GM23338 (cell line): ENCODE measurements at regions not wholly inside any gene's neighbourhood (a gene's known extent, or its start where the extent isn't known, plus 50 kb on each side); places are given as distances from the start of the nearest gene placed in this dataset.

Experiments
- ATAC-seq: fragments of 200-7000 bp; cut with Tn5 transposase; 3 replicates; pipeline ENCODE4 v1.9.1; 2020
- DNase-seq: peaks from one replicate; pipeline ENCODE4 v3.0.0-alpha.2; 2015; ENCODE audit warnings: low spot score
- H2AFZ ChIP-seq: fragments of 200-600 bp; sonication (generic); 2 replicates; pipeline ENCODE4 v1.8.0; 2016; ENCODE audit warnings: antibody characterized with exemption, mild to moderate bottlenecking, moderate library complexity
- H3F3A ChIP-seq: fragments of 200-600 bp; sonication (generic); replicated peaks from 2 replicates; pipeline ENCODE4 v1.8.0; 2017; ENCODE audit warnings: antibody characterized with exemption, mixed run types, low read depth
- H3K27ac ChIP-seq: fragments of 200-600 bp; sonication (generic); 2 replicates; pipeline ENCODE4 v1.6.1; 2016; ENCODE audit warnings: low read depth
- H3K27me3 ChIP-seq: fragments of 200-600 bp; sonication (generic); 2 replicates; pipeline ENCODE4 v1.8.0; 2016; ENCODE audit warnings: mild to moderate bottlenecking, mixed run types, moderate library complexity; ENCODE audit not compliant: insufficient read depth
- H3K36me3 ChIP-seq: fragments of 200-600 bp; sonication (generic); 2 replicates; pipeline ENCODE4 v1.8.0; 2016; ENCODE audit warnings: mild to moderate bottlenecking; ENCODE audit not compliant: insufficient read depth
- H3K4me1 ChIP-seq: fragments of 200-600 bp; sonication (generic); 2 replicates; pipeline ENCODE4 v1.8.0; 2016; ENCODE audit warnings: mild to moderate bottlenecking, moderate library complexity; ENCODE audit not compliant: insufficient read depth
- H3K4me2 ChIP-seq: fragments of 200-600 bp; sonication (generic); 2 replicates; pipeline ENCODE4 v1.7.1; 2017; ENCODE audit warnings: mixed run types
- H3K4me3 ChIP-seq: fragments of 200-600 bp; sonication (generic); 2 replicates; pipeline ENCODE4 v1.6.1; 2016; ENCODE audit warnings: mixed run types
- H3K79me2 ChIP-seq: fragments of 200-600 bp; sonication (generic); replicated peaks from 2 replicates; pipeline ENCODE4 v1.8.0; 2017; ENCODE audit warnings: mild to moderate bottlenecking; ENCODE audit not compliant: insufficient read depth
- H3K9me2 ChIP-seq: fragments of 200-600 bp; sonication (generic); 2 replicates; pipeline ENCODE4 v1.8.0; 2017; ENCODE audit not compliant: insufficient read depth
- H4K20me1 ChIP-seq: fragments of 200-600 bp; sonication (generic); replicated peaks from 2 replicates; pipeline ENCODE4 v1.8.0; 2017; ENCODE audit warnings: mild to moderate bottlenecking; ENCODE audit not compliant: insufficient read depth
- H3K27ac Mint-ChIP-seq: 2 replicates; pipeline ENCODE4 v1.8.0; 2020; ENCODE audit warnings: inconsistent platforms, mild to moderate bottlenecking, moderate library complexity, mixed read lengths
- H3K27me3 Mint-ChIP-seq: 3 replicates; pipeline ENCODE4 v1.8.0; 2022; ENCODE audit warnings: low read depth, mild to moderate bottlenecking, moderate library complexity, mixed read lengths, inconsistent platforms; ENCODE audit not compliant: insufficient read depth, poor library complexity
- H3K36me3 Mint-ChIP-seq: 3 replicates; pipeline ENCODE4 v1.8.0; 2021; ENCODE audit warnings: low read depth, mild to moderate bottlenecking, inconsistent platforms, moderate library complexity, mixed read lengths
- H3K4me1 Mint-ChIP-seq: 3 replicates; pipeline ENCODE4 v1.8.0; 2020; ENCODE audit warnings: mild to moderate bottlenecking, inconsistent platforms, mixed read lengths
- H3K4me3 Mint-ChIP-seq: 3 replicates; pipeline ENCODE4 v1.8.0; 2021; ENCODE audit warnings: moderate library complexity, mild to moderate bottlenecking, inconsistent platforms, mixed read lengths
- H3K9me3 Mint-ChIP-seq: 3 replicates; pipeline ENCODE4 v1.8.0; 2020; ENCODE audit warnings: moderate library complexity, mild to moderate bottlenecking, inconsistent platforms, mixed read lengths
- CREB1 ChIP-seq: fragments of 250-450 bp; sonication (Bioruptor Pico); IDR thresholded peaks from 2 replicates; pipeline ENCODE4 v1.5.0; 2020; ENCODE audit warnings: low read depth, mild to moderate bottlenecking, moderate library complexity
- EZH2 ChIP-seq: fragments of 200-600 bp; sonication (generic); IDR thresholded peaks from one replicate; pipeline ENCODE4 v1.8.0; 2017; ENCODE audit warnings: antibody characterized with exemption, mild to moderate bottlenecking, low read depth; ENCODE audit not compliant: unreplicated experiment
- EZH2phosphoT487 ChIP-seq: fragments of 200-600 bp; sonication (generic); IDR thresholded peaks from one replicate; pipeline ENCODE4 v1.8.1; 2018; ENCODE audit warnings: antibody characterized with exemption; ENCODE audit not compliant: unreplicated experiment
- JUNB ChIP-seq: IDR thresholded peaks from one replicate; pipeline ENCODE4 v1.6.1; 2016; ENCODE audit warnings: antibody characterized with exemption; ENCODE audit not compliant: unreplicated experiment
- NANOG ChIP-seq: IDR thresholded peaks from 2 replicates; pipeline ENCODE4 v1.6.1; 2016; ENCODE audit warnings: antibody characterized with exemption, borderline replicate concordance
- POLR2AphosphoS5 ChIP-seq: IDR thresholded peaks from 2 replicates; pipeline ENCODE4 v1.6.1; 2016; ENCODE audit warnings: antibody characterized with exemption, low read depth
- STAT1 ChIP-seq: IDR thresholded peaks from one replicate; pipeline ENCODE4 v1.6.1; 2016; ENCODE audit warnings: antibody characterized with exemption; ENCODE audit not compliant: unreplicated experiment
- ZNF114 ChIP-seq: fragments of 250-450 bp; sonication (Bioruptor Pico); IDR thresholded peaks from 2 replicates; pipeline ENCODE4 v1.5.0; 2020; ENCODE audit warnings: mild to moderate bottlenecking, moderate library complexity
- ZNF331 ChIP-seq: fragments of 250-450 bp; sonication (Bioruptor Pico); IDR thresholded peaks from 2 replicates; pipeline ENCODE4 v1.5.0; 2020; ENCODE audit warnings: low read depth, mild to moderate bottlenecking, moderate library complexity
- TF ChIP-seq, protein P1 (sequence below): fragments of 250-450 bp; sonication (Bioruptor Pico); IDR thresholded peaks from 2 replicates; pipeline ENCODE4 v1.5.0; 2020; ENCODE audit warnings: mild to moderate bottlenecking, moderate library complexity
- TF ChIP-seq, protein P2 (sequence below): IDR thresholded peaks from 2 replicates; pipeline ENCODE4 v1.6.1; 2016; ENCODE audit warnings: antibody characterized with exemption
- TF ChIP-seq, protein P3 (sequence below), 2 experiments: fragments of 200-600 bp in 1 of 2; sonication (generic) in 1 of 2; conservative IDR thresholded peaks; 2 replicates each; pipeline versions ENCODE4 v1.5.1 to v1.6.1; 2016 to 2017; ENCODE audit warnings: antibody characterized with exemption in 2 of 2, low read depth in 2 of 2, mild to moderate bottlenecking in 2 of 2, moderate library complexity in 1 of 2
- TF ChIP-seq, protein P4 (sequence below): IDR thresholded peaks from one replicate; pipeline ENCODE4 v1.6.1; 2018; ENCODE audit warnings: antibody characterized with exemption; ENCODE audit not compliant: unreplicated experiment

DNA sequence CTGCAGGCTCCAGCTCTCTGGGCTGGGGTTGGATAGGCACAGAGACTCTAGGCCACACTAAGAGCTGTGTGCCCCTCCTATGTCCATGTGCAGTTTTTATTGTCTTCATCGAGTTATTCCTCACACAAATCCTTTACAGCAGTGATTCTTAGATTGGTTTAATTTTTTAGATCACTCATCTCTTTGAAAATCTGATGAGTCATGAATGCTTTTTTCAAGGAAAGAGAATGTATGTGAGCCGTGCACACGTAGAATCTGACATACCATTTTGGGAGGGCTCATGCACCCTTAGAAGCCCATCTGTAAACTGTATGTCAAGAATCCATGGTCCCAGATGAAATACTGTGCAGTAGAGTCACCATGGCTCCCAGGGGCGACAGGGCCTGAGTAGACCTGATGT lies 100.7 kb upstream of the S1PR3 start:
- no peaks in the 10 kb centered on the region for H3K79me2 ChIP-seq
- Mint-ChIP-seq H3K27ac (no peak overlapping the region), H3K4me1 (no peaks in the 10 kb centered on the region), H3K36me3 (no peaks in the 10 kb centered on the region), H3K4me3 (no peak overlapping the region), H3K27me3 (no peaks in the 10 kb centered on the region), H3K9me3 (no peaks in the 10 kb centered on the region)
- no peaks in the 10 kb centered on the region for H3K36me3 ChIP-seq
- no peak overlapping the region for H3K4me3 ChIP-seq
- no peaks in the 10 kb centered on the region for H3K4me1 ChIP-seq
- no peaks in the 10 kb centered on the region for H3K9me2 ChIP-seq
- no peaks in the 10 kb centered on the region for H3K27me3 ChIP-seq
- DNase-seq: no peak
- ATAC-seq: no peak
- H3K4me2 ChIP-seq: no peak overlapping the region
- no peak overlapping the region for H2AFZ ChIP-seq
- TF ChIP-seq CREB1 (CRISPR knock-in tag) (no peak), POLR2AphosphoS5 (no peak), ZNF331 (CRISPR knock-in tag) (no peak), NANOG (no peak), EZH2 (no peak), EZH2phosphoT487 (no peak), JUNB (no peak), STAT1 (no peak), ZNF114 (CRISPR knock-in tag) (no peak)
- TF ChIP-seq, protein P1, sequence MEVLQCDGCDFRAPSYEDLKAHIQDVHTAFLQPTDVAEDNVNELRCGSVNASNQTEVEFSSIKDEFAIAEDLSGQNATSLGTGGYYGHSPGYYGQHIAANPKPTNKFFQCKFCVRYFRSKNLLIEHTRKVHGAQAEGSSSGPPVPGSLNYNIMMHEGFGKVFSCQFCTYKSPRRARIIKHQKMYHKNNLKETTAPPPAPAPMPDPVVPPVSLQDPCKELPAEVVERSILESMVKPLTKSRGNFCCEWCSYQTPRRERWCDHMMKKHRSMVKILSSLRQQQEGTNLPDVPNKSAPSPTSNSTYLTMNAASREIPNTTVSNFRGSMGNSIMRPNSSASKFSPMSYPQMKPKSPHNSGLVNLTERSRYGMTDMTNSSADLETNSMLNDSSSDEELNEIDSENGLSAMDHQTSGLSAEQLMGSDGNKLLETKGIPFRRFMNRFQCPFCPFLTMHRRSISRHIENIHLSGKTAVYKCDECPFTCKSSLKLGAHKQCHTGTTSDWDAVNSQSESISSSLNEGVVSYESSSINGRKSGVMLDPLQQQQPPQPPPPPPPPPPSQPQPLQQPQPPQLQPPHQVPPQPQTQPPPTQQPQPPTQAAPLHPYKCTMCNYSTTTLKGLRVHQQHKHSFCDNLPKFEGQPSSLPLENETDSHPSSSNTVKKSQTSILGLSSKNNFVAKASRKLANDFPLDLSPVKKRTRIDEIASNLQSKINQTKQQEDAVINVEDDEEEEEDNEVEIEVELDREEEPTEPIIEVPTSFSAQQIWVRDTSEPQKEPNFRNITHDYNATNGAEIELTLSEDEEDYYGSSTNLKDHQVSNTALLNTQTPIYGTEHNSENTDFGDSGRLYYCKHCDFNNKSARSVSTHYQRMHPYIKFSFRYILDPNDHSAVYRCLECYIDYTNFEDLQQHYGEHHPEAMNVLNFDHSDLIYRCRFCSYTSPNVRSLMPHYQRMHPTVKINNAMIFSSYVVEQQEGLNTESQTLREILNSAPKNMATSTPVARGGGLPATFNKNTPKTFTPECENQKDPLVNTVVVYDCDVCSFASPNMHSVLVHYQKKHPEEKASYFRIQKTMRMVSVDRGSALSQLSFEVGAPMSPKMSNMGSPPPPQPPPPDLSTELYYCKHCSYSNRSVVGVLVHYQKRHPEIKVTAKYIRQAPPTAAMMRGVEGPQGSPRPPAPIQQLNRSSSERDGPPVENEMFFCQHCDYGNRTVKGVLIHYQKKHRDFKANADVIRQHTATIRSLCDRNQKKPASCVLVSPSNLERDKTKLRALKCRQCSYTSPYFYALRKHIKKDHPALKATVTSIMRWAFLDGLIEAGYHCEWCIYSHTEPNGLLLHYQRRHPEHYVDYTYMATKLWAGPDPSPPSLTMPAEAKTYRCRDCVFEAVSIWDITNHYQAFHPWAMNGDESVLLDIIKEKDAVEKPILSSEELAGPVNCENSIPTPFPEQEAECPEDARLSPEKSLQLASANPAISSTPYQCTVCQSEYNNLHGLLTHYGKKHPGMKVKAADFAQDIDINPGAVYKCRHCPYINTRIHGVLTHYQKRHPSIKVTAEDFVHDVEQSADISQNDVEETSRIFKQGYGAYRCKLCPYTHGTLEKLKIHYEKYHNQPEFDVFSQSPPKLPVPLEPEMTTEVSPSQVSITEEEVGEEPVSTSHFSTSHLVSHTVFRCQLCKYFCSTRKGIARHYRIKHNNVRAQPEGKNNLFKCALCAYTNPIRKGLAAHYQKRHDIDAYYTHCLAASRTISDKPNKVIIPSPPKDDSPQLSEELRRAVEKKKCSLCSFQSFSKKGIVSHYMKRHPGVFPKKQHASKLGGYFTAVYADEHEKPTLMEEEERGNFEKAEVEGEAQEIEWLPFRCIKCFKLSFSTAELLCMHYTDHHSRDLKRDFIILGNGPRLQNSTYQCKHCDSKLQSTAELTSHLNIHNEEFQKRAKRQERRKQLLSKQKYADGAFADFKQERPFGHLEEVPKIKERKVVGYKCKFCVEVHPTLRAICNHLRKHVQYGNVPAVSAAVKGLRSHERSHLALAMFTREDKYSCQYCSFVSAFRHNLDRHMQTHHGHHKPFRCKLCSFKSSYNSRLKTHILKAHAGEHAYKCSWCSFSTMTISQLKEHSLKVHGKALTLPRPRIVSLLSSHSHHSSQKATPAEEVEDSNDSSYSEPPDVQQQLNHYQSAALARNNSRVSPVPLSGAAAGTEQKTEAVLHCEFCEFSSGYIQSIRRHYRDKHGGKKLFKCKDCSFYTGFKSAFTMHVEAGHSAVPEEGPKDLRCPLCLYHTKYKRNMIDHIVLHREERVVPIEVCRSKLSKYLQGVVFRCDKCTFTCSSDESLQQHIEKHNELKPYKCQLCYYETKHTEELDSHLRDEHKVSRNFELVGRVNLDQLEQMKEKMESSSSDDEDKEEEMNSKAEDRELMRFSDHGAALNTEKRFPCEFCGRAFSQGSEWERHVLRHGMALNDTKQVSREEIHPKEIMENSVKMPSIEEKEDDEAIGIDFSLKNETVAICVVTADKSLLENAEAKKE (CRISPR knock-in tag): no peak
- TF ChIP-seq, protein P2, sequence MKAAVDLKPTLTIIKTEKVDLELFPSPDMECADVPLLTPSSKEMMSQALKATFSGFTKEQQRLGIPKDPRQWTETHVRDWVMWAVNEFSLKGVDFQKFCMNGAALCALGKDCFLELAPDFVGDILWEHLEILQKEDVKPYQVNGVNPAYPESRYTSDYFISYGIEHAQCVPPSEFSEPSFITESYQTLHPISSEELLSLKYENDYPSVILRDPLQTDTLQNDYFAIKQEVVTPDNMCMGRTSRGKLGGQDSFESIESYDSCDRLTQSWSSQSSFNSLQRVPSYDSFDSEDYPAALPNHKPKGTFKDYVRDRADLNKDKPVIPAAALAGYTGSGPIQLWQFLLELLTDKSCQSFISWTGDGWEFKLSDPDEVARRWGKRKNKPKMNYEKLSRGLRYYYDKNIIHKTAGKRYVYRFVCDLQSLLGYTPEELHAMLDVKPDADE: no peak
- TF ChIP-seq, protein P3, sequence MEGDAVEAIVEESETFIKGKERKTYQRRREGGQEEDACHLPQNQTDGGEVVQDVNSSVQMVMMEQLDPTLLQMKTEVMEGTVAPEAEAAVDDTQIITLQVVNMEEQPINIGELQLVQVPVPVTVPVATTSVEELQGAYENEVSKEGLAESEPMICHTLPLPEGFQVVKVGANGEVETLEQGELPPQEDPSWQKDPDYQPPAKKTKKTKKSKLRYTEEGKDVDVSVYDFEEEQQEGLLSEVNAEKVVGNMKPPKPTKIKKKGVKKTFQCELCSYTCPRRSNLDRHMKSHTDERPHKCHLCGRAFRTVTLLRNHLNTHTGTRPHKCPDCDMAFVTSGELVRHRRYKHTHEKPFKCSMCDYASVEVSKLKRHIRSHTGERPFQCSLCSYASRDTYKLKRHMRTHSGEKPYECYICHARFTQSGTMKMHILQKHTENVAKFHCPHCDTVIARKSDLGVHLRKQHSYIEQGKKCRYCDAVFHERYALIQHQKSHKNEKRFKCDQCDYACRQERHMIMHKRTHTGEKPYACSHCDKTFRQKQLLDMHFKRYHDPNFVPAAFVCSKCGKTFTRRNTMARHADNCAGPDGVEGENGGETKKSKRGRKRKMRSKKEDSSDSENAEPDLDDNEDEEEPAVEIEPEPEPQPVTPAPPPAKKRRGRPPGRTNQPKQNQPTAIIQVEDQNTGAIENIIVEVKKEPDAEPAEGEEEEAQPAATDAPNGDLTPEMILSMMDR (conservative IDR thresholded peaks at IDR 0.05; ENCODE audit: low read depth in 2 of 2): no peak
- TF ChIP-seq, protein P4, sequence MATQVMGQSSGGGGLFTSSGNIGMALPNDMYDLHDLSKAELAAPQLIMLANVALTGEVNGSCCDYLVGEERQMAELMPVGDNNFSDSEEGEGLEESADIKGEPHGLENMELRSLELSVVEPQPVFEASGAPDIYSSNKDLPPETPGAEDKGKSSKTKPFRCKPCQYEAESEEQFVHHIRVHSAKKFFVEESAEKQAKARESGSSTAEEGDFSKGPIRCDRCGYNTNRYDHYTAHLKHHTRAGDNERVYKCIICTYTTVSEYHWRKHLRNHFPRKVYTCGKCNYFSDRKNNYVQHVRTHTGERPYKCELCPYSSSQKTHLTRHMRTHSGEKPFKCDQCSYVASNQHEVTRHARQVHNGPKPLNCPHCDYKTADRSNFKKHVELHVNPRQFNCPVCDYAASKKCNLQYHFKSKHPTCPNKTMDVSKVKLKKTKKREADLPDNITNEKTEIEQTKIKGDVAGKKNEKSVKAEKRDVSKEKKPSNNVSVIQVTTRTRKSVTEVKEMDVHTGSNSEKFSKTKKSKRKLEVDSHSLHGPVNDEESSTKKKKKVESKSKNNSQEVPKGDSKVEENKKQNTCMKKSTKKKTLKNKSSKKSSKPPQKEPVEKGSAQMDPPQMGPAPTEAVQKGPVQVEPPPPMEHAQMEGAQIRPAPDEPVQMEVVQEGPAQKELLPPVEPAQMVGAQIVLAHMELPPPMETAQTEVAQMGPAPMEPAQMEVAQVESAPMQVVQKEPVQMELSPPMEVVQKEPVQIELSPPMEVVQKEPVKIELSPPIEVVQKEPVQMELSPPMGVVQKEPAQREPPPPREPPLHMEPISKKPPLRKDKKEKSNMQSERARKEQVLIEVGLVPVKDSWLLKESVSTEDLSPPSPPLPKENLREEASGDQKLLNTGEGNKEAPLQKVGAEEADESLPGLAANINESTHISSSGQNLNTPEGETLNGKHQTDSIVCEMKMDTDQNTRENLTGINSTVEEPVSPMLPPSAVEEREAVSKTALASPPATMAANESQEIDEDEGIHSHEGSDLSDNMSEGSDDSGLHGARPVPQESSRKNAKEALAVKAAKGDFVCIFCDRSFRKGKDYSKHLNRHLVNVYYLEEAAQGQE: no peak
- no peak overlapping the region for H3K27ac ChIP-seq
- no peaks in the 10 kb centered on the region for H4K20me1 ChIP-seq
- no peaks in the 10 kb centered on the region for H3F3A ChIP-seq
